BJ (cell line): ENCODE measurements at regions not wholly inside any gene's neighbourhood (a gene's known extent, or its start where the extent isn't known, plus 50 kb on each side); places are given as distances from the start of the nearest gene placed in this dataset.

Source experiments
- CTCF ChIA-PET: fragments of 350-600 bp; formaldehyde crosslinking; extraction: SDS; loops from one replicate; lab custom pipeline; 2021; ENCODE audit warnings: antibody characterized with exemption, inconsistent platforms; lab: Yijun Ruan, JAX
- POLR2A ChIA-PET: fragments of 300-600 bp; sonication (Branson Sonifier 250); formaldehyde crosslinking; extraction: SDS; loops from one replicate; lab custom pipeline; 2021; ENCODE audit warnings: antibody characterized with exemption; lab: Charles Lee
- DNase-seq: peaks from one replicate; pipeline ENCODE4 v3.0.0-alpha.2; 2011; ENCODE audit warnings: low read depth
- H3K27me3 ChIP-seq: 2 replicates; pipeline ENCODE4 v1.6.0; 2011; ENCODE audit warnings: low read length; ENCODE audit not compliant: control insufficient read depth, insufficient read depth
- H3K36me3 ChIP-seq: 2 replicates; pipeline ENCODE4 v1.5.1; 2011; ENCODE audit warnings: low read length; ENCODE audit not compliant: control insufficient read depth, insufficient read depth
- H3K4me3 ChIP-seq: 2 replicates; pipeline ENCODE4 v1.5.1; 2011; ENCODE audit warnings: low read depth, mild to moderate bottlenecking, control low read depth, low read length
- TF ChIP-seq, protein P1 (sequence below): IDR thresholded peaks from 2 replicates; pipeline ENCODE4 v1.5.1; 2011; ENCODE audit warnings: low read depth, mild to moderate bottlenecking, control low read depth, inconsistent platforms, low read length, moderate library complexity; ENCODE audit not compliant: insufficient read depth

DNA sequence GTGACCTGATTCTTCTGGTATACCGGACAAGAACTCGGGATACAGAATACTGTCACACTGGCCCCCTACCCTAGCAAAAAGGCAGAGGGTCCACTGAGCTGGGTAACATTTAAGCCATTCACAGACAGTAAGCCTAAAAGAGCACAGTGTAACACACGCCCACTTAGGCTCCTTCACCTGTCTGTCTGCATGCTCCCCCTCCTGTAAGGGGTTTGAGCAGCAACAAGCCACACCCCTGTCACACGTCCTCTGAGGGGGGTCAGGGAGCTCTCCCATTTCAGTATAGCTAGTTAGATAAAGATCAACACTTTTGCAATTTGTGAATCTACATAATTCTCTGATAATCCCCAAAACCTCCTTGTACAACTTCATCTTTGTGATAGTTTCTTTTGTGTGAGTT lies 586.3 kb upstream of the LMCD1 start:
- no peak overlapping the region for H3K4me3 ChIP-seq
- no peak for DNase-seq
- no peaks in the 10 kb centered on the region for H3K36me3 ChIP-seq
- no peaks in the 10 kb centered on the region for H3K27me3 ChIP-seq
- ChIA-PET POLR2A (no interaction called here), CTCF (interaction anchor here (0.6 kb wide), 1 partner anchor 154 kb away, joined by 3 read pairs; no protein-coding TSS in a partner anchor)
- TF ChIP-seq, protein P1, sequence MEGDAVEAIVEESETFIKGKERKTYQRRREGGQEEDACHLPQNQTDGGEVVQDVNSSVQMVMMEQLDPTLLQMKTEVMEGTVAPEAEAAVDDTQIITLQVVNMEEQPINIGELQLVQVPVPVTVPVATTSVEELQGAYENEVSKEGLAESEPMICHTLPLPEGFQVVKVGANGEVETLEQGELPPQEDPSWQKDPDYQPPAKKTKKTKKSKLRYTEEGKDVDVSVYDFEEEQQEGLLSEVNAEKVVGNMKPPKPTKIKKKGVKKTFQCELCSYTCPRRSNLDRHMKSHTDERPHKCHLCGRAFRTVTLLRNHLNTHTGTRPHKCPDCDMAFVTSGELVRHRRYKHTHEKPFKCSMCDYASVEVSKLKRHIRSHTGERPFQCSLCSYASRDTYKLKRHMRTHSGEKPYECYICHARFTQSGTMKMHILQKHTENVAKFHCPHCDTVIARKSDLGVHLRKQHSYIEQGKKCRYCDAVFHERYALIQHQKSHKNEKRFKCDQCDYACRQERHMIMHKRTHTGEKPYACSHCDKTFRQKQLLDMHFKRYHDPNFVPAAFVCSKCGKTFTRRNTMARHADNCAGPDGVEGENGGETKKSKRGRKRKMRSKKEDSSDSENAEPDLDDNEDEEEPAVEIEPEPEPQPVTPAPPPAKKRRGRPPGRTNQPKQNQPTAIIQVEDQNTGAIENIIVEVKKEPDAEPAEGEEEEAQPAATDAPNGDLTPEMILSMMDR: no peak

- no peak for DNase-seq
- no peaks in the 10 kb centered on the region for H3K27me3 ChIP-seq
- H3K36me3 ChIP-seq: no peaks in the 10 kb centered on the region
- TF ChIP-seq, protein P1: no peak
- ChIA-PET POLR2A (no interaction called here), CTCF (no interaction called here)
- no peak overlapping the region for H3K4me3 ChIP-seq
Observed at GRCh38 chr3:7917443-7918151, 584.0 kb upstream of the LMCD1 start.

DNA sequence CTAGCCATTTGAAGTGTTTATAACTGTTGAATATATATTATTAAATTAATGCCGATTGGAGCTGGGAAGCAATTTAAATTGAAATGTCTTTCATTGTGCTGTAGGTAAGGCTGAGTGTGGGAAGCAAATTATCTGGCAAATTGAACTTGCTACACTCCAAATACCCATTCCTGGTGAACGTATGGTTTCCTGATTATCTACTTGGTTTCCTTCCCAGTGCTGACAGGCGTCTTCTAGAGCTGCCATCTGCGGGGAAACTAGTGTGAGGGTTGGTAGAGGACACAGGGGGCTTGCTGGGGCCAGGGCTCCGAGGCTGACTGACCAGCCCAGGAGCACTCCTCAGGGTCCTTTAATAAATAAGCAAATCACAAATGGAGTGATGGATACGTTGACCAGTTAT lies 581.4 kb upstream of the LMCD1 start:
- H3K27me3 ChIP-seq: no peaks in the 10 kb centered on the region
- CTCF ChIA-PET: no interaction called here
- DNase-seq: no peak
- POLR2A ChIA-PET: no interaction called here
- H3K4me3 ChIP-seq: no peak overlapping the region
- H3K36me3 ChIP-seq: no peaks in the 10 kb centered on the region
- TF ChIP-seq, protein P1: no peak

DNA sequence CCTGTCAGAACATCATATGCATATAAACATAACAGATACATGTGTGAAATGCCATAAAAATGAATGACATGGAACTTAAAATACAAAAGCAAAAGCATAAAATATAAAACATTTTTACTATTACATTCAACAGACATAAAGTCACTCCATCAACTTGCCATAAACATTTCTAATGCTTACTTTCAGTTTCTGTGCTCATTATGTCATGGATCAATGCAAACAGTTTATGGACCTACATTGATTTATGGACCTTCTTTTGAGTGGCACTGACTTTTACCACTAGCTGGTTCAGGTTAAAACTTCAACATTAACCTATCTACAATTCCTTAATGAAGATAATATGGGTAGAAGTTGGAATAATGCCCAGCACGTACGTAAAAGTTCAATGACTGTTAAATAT lies 577.4 kb upstream of the LMCD1 start:
- no peaks in the 10 kb centered on the region for H3K36me3 ChIP-seq
- DNase-seq: no peak
- TF ChIP-seq, protein P1: no peak
- ChIA-PET POLR2A (no interaction called here), CTCF (no interaction called here)
- H3K4me3 ChIP-seq: no peak overlapping the region
- H3K27me3 ChIP-seq: no peaks in the 10 kb centered on the region

- POLR2A ChIA-PET: no interaction called here
- TF ChIP-seq, protein P1: no peak
- DNase-seq: no peak
- Histone ChIP-seq H3K36me3 (no peaks in the 10 kb centered on the region), H3K4me3 (no peak overlapping the region), H3K27me3 (no peaks in the 10 kb centered on the region)
- CTCF ChIA-PET: no interaction called here
Observed at GRCh38 chr3:7927015-7927414, 574.6 kb upstream of the LMCD1 start.
